NCI-H1436 (cell line): ENCODE measurements at regions not wholly inside any gene's neighbourhood (a gene's known extent, or its start where the extent isn't known, plus 50 kb on each side); places are given as distances from the start of the nearest gene placed in this dataset.

Source experiments
- DNase-seq: peaks from one replicate; lab custom pipeline; 2025; lab: John Stamatoyannopoulos, UW

DNA sequence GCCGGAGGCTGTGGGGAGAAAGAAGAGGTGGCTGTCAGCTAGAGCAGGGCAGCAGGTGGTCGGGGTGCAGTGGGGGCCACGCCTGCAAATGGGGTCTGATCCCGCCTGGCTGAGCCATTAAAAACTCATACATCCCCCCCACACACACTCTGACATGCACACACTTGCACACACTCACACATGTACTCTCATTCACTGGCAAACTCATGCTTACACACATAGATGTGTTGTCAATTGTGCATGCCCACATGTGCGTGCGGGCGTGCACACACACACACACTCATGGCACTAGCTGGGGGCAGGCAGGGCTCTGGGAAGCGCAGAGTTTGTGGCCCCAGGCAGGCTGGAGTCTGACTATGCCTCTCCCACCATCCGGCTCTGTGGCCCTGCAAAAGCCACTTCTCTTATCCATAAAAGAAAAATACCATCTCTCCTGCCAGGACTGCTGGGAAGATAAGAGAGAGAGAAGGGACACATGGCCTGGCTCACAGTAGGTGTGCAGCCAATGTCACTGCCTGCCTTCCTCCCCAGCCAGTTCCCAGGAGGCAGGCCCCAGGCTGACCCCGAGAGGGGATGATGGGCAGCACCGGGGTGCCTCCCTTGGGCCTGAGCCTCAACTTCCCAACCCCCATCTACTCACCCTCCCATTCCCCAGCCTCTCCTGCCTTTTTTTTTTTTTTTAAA lies 163.5 kb upstream of the LINGO1 start:
- DNase-seq, result no peak

DNA sequence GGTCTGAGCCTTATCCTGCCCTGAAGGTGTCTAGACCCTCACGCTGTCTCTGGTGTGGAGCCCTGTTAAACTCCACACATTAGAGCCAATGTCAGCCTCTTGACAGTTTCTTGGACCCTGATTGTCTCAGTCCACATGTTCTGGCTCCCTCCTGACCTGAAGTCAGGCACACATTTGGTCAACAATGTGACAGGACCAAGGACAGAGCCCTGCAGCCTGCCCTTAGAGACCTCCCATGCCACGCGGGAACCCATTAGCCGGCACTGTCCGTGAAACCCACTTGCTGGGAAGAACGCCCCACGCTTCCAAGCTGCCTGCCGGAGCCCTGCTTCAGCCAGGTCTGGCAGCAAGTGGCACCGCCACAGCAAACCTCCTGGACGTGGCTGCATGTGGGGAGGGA lies 162.7 kb upstream of the LINGO1 start:
- DNase-seq, result no peak

DNA sequence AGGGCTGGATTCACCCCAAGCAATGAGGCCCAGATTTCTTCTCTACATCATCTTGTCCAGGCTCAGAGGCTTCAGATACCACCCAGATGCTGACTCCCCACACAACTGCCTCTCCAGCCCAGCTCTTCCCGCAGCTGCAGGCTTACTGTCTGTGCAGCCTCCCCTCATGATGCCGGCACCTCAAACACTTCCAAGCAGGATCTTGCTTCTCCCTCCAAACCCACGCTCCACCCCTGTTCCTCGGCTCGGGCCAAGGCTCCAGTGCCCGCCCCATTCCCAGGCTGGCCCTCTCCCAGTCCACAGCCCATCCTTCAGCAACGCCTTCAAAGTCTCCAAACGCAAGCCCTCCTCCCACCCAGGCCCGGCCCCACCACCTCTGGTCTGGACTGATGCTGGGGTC lies 159.2 kb upstream of the LINGO1 start:
- DNase-seq, result no peak

GRCh38 chr15:77790481-77790880 lies 157.8 kb upstream of the LINGO1 start:
- no peak for DNase-seq

GRCh38 chr15:77786956-77787355 lies 154.2 kb upstream of the LINGO1 start:
- no peak for DNase-seq

GRCh38 chr15:77786181-77786890 lies 153.6 kb upstream of the LINGO1 start:
- DNase-seq, result no peak

DNA sequence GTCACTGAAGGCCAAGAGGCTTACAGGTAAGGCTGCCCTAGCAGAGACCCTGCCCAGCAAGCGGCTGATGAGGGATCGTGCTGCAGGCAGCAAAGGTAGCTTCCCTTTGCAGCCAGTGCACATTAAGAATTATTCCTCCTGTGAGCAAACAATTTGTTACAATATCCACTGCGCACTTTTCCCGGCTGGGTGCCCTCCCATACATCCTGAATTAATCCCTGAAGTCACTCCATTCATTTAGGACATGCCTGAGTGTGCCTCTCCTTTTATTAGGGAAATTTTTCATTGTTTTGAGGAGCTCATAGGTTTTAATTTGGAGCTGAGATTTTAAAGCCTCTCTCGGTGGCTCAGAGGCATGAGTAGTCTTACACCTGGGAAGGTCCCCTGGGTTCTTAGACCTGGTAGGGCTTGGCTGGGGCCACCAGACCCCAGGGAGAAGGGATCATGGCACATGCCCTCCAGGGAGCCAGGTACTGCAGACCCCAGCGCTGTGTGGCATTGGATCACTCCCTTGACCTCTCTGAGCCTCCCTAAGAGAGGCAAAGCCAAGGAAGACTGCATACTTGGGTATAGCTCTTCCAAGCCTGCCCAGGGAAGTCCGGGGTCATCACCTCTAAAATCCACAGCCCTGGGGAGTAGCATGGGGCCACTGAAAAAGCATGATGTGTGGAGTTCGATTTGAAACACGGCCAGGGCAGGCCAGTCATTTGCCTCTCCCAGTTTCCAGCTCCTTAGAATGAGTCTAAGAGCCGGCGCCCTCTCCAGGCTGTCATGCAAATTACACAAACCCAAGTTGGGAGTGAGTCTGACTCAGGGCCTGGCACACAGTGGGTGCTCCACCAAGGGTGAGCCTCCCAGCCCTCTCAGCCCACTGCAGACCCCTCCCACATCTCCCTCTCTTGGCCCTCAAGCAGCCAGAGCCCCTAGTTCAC lies 151.9 kb upstream of the LINGO1 start:
- DNase-seq, result no peak

DNA sequence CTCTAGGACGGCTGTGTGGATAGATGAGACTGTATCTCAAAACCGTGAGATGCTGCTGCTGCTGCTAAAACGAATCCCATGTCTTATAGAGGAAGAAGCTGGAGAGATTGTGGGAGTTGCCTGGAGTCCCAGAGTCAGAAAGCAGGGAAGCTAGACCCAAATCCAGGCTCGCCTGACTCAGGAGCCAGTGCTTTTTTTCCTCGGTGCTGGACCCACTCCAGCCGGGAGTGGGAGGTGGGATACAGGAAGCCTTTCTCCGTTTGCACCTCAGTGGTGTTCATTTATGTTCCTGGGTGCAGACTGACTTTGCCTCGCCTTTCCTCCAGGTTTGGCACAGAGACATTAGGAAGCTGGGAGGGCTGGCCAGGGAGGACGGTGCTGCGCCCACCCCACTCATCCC lies 150.9 kb upstream of the LINGO1 start:
- DNase-seq, result no peak

- DNase-seq, result no peak
Observed at GRCh38 chr15:77782691-77783090, 150.0 kb upstream of the LINGO1 start.

GRCh38 chr15:77781946-77782240 lies 149.2 kb upstream of the LINGO1 start:
- no peak for DNase-seq

- no peak for DNase-seq
Observed at GRCh38 chr15:77781151-77781945, 148.6 kb upstream of the LINGO1 start.

DNA sequence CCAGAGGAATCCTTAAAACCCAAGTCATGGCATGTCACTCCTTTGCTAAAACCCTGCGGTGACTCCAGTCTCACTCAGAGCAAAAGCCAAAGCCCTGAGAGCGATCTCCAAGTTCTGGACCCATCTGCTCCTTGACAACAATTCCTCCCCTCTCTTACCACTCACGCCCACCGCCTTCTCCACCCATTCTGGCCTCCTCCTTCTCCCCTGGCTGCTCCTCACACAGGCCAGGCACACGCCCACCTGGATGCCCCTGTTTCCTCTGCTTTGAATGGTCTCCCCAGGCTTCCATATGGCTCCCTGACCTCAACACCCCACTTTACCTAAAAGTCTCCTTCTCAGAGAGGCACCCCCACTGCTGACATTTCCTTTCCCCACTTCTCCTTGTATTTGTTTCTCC lies 146.1 kb upstream of the LINGO1 start:
- no peak for DNase-seq

DNA sequence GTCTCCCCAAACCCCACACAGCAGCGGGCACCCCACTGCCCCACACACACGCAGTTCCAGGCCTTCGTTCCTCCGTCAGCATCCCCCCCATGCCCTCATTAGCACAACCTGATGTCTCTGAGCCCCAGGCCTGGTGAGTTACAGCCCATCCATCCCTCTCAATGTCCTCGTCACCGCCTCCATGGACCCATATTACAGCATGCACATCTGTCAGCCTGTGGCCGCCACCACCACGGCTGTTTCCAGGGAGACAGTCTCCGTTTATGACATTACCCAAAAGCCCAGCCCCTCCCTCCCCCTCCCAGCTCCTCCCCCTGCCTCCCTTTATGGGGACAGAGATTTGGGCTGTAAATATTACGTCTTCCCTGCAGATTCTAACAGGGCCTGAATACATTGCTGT lies 143.1 kb upstream of the LINGO1 start:
- no peak for DNase-seq

GRCh38 chr15:77775373-77775772 lies 142.7 kb upstream of the LINGO1 start:
- no peak for DNase-seq

- no peak for DNase-seq
Observed at GRCh38 chr15:77774350-77774749, 141.6 kb upstream of the LINGO1 start.

DNA sequence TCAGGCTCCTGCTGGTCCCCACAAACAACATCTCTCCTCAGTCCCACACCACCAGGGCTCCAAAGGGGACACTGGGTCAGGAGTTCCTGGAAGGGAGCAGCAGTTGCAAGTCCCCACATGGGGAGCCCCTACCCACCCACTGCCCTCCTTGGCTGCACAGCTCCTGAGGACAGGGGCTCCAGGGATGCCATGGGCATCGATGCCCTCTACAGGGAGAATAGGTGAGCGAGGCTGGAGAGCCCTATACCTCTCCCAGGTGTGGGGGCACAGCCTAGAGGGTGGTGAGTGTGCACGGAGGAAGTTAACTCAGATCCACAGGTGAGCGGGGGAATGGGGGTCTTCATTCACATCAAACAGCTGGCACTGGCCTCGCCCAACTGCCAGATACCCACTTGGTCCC lies 141.2 kb upstream of the LINGO1 start:
- DNase-seq, result no peak

- DNase-seq, result no peak
Observed at GRCh38 chr15:77772641-77773402, 140.1 kb upstream of the LINGO1 start.

DNA sequence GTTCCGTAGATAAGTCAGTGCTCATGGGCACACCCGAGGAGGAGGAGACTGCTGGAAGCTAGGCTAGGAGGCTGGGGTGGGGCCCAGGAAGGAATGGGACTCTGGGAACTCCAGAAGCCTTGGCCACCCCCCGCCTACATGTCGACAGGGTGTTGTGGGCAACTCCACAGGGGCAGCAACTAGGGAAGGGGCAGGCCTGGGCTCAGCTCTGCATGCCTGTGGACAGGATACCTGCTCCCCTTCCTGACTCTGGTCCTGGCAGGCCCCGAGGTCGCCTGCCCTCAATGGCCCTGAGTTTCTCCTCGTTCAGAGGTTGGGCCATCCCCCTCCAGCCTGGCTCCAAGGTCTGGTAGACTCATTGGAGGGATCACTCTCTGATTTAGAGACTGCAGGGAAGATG lies 138.9 kb upstream of the LINGO1 start:
- DNase-seq, result no peak

DNA sequence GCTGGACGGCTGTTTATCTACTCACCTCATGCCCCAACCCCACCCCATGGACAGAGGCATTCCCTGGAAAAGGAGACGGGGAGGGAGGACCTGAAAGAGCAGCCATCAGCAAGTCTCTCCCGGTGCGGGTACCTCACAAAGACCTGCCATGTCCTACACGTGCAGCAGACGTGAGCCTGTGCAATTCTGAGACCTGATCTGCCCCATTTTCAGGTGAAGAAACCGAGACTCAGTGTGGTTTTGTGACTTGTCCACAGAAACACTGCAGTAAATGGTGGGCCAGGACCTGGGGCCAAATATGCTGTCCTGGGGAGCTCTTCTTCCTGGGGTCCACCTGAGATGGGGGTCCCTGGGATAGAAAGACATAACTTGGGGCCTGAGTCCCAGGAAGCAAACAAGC lies 137.0 kb upstream of the LINGO1 start:
- no peak for DNase-seq

DNA sequence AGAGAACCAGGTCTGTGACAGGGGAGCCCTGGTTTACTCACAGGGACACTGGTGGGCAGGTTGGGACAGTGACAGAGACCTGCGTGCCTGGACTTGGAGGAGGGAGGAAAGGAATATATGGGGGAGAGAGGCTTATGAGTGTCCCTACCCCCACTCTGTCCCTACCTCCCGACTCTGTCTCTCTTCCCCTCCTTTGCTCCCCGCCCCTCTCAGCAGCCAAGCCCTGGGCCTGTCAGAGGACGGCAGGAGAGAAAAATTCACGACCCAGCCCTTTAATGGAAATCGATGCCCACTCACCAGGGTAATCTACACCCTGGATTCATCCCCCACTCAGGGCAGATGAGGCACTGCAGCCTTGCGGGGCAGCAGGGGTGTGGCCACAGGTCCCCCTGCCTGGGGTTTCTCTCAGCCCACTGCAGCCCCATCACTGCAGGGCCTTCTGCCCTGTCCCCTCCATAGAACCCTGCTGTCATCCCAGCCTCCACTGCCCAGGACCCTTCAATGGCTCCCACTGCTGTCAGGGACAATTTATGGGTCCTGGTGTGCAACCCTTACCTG lies 135.9 kb upstream of the LINGO1 start:
- DNase-seq, result no peak

DNA sequence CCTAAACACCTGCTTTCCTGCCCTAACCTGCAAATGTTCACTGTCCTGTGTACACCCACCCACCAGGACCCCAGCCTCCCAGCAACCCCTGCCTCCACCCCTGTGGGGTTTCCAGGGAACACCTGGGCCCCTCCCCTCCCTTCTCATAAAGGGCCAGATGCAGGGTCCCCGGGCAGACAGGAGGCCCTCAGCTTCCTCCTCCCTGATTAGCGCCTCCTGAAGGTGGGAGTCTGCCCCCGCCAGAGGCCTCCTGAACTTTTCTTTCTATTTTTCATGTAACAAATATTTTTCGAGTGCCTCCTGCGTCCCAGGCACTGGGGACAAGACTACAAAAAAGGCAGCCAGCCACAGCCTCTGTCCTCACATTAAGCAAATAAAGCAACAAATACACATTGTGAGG lies 135.4 kb upstream of the LINGO1 start:
- DNase-seq, result no peak
